GM21381 (cell line): ENCODE measurements at regions not wholly inside any gene's neighbourhood (a gene's known extent, or its start where the extent isn't known, plus 50 kb on each side); places are given as distances from the start of the nearest gene placed in this dataset.

ENCODE experiments used
- ATAC-seq: cut with Tn5 transposase; IDR thresholded peaks from one replicate; pipeline ENCODE4 v1.9.1; 2021; ENCODE audit warnings: mild to moderate bottlenecking, moderate library complexity; ENCODE audit not compliant: unreplicated experiment

- ATAC-seq = no peak
These were observed 268.3 kb upstream of the SHH start for GRCh38 chr7:156080596-156080995.

- no peak for ATAC-seq
These were observed 267.8 kb upstream of the SHH start for GRCh38 chr7:156080046-156080445.

- no peak for ATAC-seq
These were observed 266.9 kb upstream of the SHH start for GRCh38 chr7:156079156-156079555.

GRCh38 chr7:156074982-156075615 is 262.8 kb upstream of the SHH start:
- no peak for ATAC-seq

- ATAC-seq = no peak
These were observed 261.8 kb upstream of the SHH start for GRCh38 chr7:156074084-156074483.

GRCh38 chr7:156073366-156074052 is 261.2 kb upstream of the SHH start:
- ATAC-seq = no peak

GRCh38 chr7:156071612-156072011 is 259.3 kb upstream of the SHH start:
- no peak for ATAC-seq

- no peak for ATAC-seq
These were observed 257.6 kb upstream of the SHH start for GRCh38 chr7:156069891-156070290.

- ATAC-seq = no peak
These were observed 254.9 kb upstream of the SHH start for GRCh38 chr7:156067156-156067555.

GRCh38 chr7:156065400-156065799 is 253.1 kb upstream of the SHH start:
- ATAC-seq = no peak

- no peak for ATAC-seq
These were observed 252.7 kb upstream of the SHH start for GRCh38 chr7:156064971-156065386.

GRCh38 chr7:156063241-156063810 is 251.1 kb upstream of the SHH start:
- ATAC-seq = no peak

GRCh38 chr7:156062286-156062685 is 250.0 kb upstream of the SHH start:
- ATAC-seq = no peak

GRCh38 chr7:156061689-156062255 is 249.5 kb upstream of the SHH start:
- ATAC-seq = no peak

GRCh38 chr7:156060925-156061324 is 248.7 kb upstream of the SHH start:
- no peak for ATAC-seq

GRCh38 chr7:156059369-156059768 is 247.1 kb upstream of the SHH start:
- no peak for ATAC-seq

GRCh38 chr7:156058248-156058647 is 246.0 kb upstream of the SHH start:
- no peak for ATAC-seq

GRCh38 chr7:156056534-156056933 is 244.3 kb upstream of the SHH start:
- no peak for ATAC-seq

GRCh38 chr7:156055206-156055822 is 243.1 kb upstream of the SHH start:
- ATAC-seq = no peak

GRCh38 chr7:156051884-156052283 is 239.6 kb upstream of the SHH start:
- no peak for ATAC-seq
